H9 (cell line): ENCODE measurements at regions not wholly inside any gene's neighbourhood (a gene's known extent, or its start where the extent isn't known, plus 50 kb on each side); places are given as distances from the start of the nearest gene placed in this dataset.

ENCODE experiments used
- DNase-seq: peaks from one replicate; pipeline ENCODE4 v3.0.0-alpha.2; 2017
- H2AFZ ChIP-seq: one replicate; pipeline ENCODE4 v1.6.1; 2013; ENCODE audit warnings: mild to moderate bottlenecking, low read length, control low read depth, moderate library complexity
- H2AK5ac ChIP-seq: 2 replicates; pipeline ENCODE4 v1.6.1; 2013; ENCODE audit warnings: low read length, control low read depth, mixed read lengths; ENCODE audit not compliant: insufficient read length
- H2BK120ac ChIP-seq: one replicate; pipeline ENCODE4 v1.6.1; 2013; ENCODE audit warnings: low read depth, mild to moderate bottlenecking, low read length, control low read depth, inconsistent platforms; ENCODE audit not compliant: poor library complexity, severe bottlenecking
- H2BK12ac ChIP-seq: 2 replicates; pipeline ENCODE4 v1.6.1; 2013; ENCODE audit warnings: low read length, control low read depth, mixed read lengths, low read depth; ENCODE audit not compliant: insufficient read length
- H2BK15ac ChIP-seq: 2 replicates; pipeline ENCODE4 v1.6.1; 2013; ENCODE audit warnings: low read depth, low read length, control low read depth
- H2BK20ac ChIP-seq: one replicate; pipeline ENCODE4 v1.6.1; 2013; ENCODE audit warnings: low read depth, mild to moderate bottlenecking, low read length, control low read depth, inconsistent platforms; ENCODE audit not compliant: poor library complexity, severe bottlenecking
- H2BK5ac ChIP-seq: 2 replicates; pipeline ENCODE4 v1.6.1; 2013; ENCODE audit warnings: low read length, control low read depth, mixed read lengths; ENCODE audit not compliant: insufficient read length
- H3K14ac ChIP-seq: 2 replicates; pipeline ENCODE4 v1.6.1; 2013; ENCODE audit warnings: low read length, control low read depth; ENCODE audit not compliant: insufficient read depth
- H3K18ac ChIP-seq: 2 replicates; pipeline ENCODE4 v1.6.1; 2013; ENCODE audit warnings: low read depth, mild to moderate bottlenecking, mixed read lengths, low read length, control low read depth; ENCODE audit not compliant: insufficient read length
- H3K23ac ChIP-seq: 2 replicates; pipeline ENCODE4 v1.6.1; 2013; ENCODE audit warnings: low read length, control low read depth, mixed read lengths, low read depth; ENCODE audit not compliant: insufficient read length
- H3K23me2 ChIP-seq: 2 replicates; pipeline ENCODE4 v1.6.1; 2013; ENCODE audit warnings: low read depth, mild to moderate bottlenecking, mixed read lengths, low read length, control low read depth; ENCODE audit not compliant: insufficient read length, poor library complexity, severe bottlenecking
- H3K27ac ChIP-seq: 2 replicates; pipeline ENCODE4 v1.5.1; 2013; ENCODE audit warnings: low read length, control low read depth, mixed read lengths, low read depth; ENCODE audit not compliant: insufficient read length
- H3K27me3 ChIP-seq: 2 replicates; pipeline ENCODE4 v1.6.1; 2013; ENCODE audit warnings: low read length, control low read depth, inconsistent platforms; ENCODE audit not compliant: insufficient read depth
- H3K4ac ChIP-seq: 2 replicates; pipeline ENCODE4 v1.6.1; 2013; ENCODE audit warnings: low read depth, mild to moderate bottlenecking, control low read depth, inconsistent platforms, low read length, moderate library complexity
- H3K4me1 ChIP-seq: 2 replicates; pipeline ENCODE4 v1.6.1; 2013; ENCODE audit warnings: low read length, control low read depth, inconsistent platforms; ENCODE audit not compliant: insufficient read depth
- H3K4me2 ChIP-seq: 2 replicates; pipeline ENCODE4 v1.6.1; 2013; ENCODE audit warnings: low read length, control low read depth, mixed read lengths; ENCODE audit not compliant: insufficient read length, insufficient read depth
- H3K56ac ChIP-seq: 2 replicates; pipeline ENCODE4 v1.6.1; 2013; ENCODE audit warnings: low read depth, mild to moderate bottlenecking, mixed read lengths, low read length, control low read depth; ENCODE audit not compliant: insufficient read length
- H3K79me1 ChIP-seq: 2 replicates; pipeline ENCODE4 v1.6.1; 2013; ENCODE audit warnings: low read depth, mild to moderate bottlenecking, moderate library complexity, low read length, control low read depth, inconsistent platforms; ENCODE audit not compliant: insufficient read depth, poor library complexity, severe bottlenecking
- H3K79me2 ChIP-seq: 2 replicates; pipeline ENCODE4 v1.6.1; 2013; ENCODE audit warnings: low read length, control low read depth, inconsistent platforms; ENCODE audit not compliant: insufficient read depth
- H3K9ac ChIP-seq: 2 replicates; pipeline ENCODE4 v1.6.1; 2013; ENCODE audit warnings: low read length, control low read depth, mixed read lengths; ENCODE audit not compliant: insufficient read length; ENCODE audit errors: extremely low read depth
- H3K9me3 ChIP-seq: one replicate; pipeline ENCODE4 v1.6.1; 2013; ENCODE audit warnings: low read depth, low read length, inconsistent platforms; ENCODE audit not compliant: control insufficient read depth
- H3T11ph ChIP-seq: one replicate; pipeline ENCODE4 v1.6.1; 2013; ENCODE audit warnings: mild to moderate bottlenecking, low read length, control low read depth, inconsistent platforms
- H4K20me1 ChIP-seq: one replicate; pipeline ENCODE4 v1.6.1; 2013; ENCODE audit not compliant: control insufficient read depth, insufficient read length, insufficient read depth
- H4K5ac ChIP-seq: 2 replicates; pipeline ENCODE4 v1.6.1; 2013; ENCODE audit warnings: low read depth, mild to moderate bottlenecking, mixed read lengths, low read length, control low read depth; ENCODE audit not compliant: insufficient read length
- H4K8ac ChIP-seq: replicated peaks from 2 replicates; pipeline ENCODE4 v1.6.1; 2013; ENCODE audit warnings: low read length, control low read depth, mixed read lengths, low read depth; ENCODE audit not compliant: insufficient read length
- H4K91ac ChIP-seq: 2 replicates; pipeline ENCODE4 v1.6.1; 2013; ENCODE audit warnings: low read depth, mild to moderate bottlenecking, moderate library complexity, mixed read lengths, low read length, control low read depth; ENCODE audit not compliant: insufficient read length
- H3K27ac Mint-ChIP-seq, 3 experiments: 2 replicates in 2 of 3; 3 replicates in 1 of 3; pipeline ENCODE4 v1.8.0; 2020 to 2021; ENCODE audit warnings: mixed read lengths in 3 of 3, mild to moderate bottlenecking in 1 of 3, moderate library complexity in 1 of 3
- H3K27me3 Mint-ChIP-seq: 2 replicates; pipeline ENCODE4 v1.8.0; 2021; ENCODE audit warnings: low read depth, mild to moderate bottlenecking, moderate library complexity, mixed read lengths
- H3K36me3 Mint-ChIP-seq, 3 experiments: 2 replicates in 2 of 3; 3 replicates in 1 of 3; pipeline ENCODE4 v1.8.0; 2020 to 2021; ENCODE audit warnings: low read depth in 3 of 3, mixed read lengths in 3 of 3; ENCODE audit not compliant: insufficient read depth in 1 of 3
- H3K4me1 Mint-ChIP-seq, 2 experiments: 2 replicates each; pipeline ENCODE4 v1.8.0; 2020; ENCODE audit warnings: mixed read lengths in 2 of 2
- H3K4me3 Mint-ChIP-seq, 2 experiments: 2 replicates in 1 of 2; 3 replicates in 1 of 2; pipeline ENCODE4 v1.8.0; 2020 to 2021; ENCODE audit warnings: mild to moderate bottlenecking in 2 of 2, mixed read lengths in 2 of 2, moderate library complexity in 1 of 2
- H3K9me3 Mint-ChIP-seq, 2 experiments: 2 replicates in 1 of 2; 3 replicates in 1 of 2; pipeline ENCODE4 v1.8.0; 2020; ENCODE audit warnings: mild to moderate bottlenecking in 2 of 2, mixed read lengths in 2 of 2, moderate library complexity in 1 of 2
- CTCF ChIP-seq: fragments of 200-600 bp; sonication (generic); conservative IDR thresholded peaks from 3 replicates; pipeline ENCODE4 v1.8.0; 2021; ENCODE audit warnings: antibody characterized with exemption, mild to moderate bottlenecking
- WGBS: extraction: QIAGEN DNeasy Blood & Tissue Kit; methylation state at CpG from one replicate; pipeline ENCODE4 v1.1.7; 2013; ENCODE audit warnings: missing lambda C conversion rate, low lambda C conversion rate, mixed read lengths; ENCODE audit not compliant: insufficient read length; ENCODE audit errors: extremely low coverage; 5-methylcytosine and 5-hydroxymethylcytosine counted together

- no peak overlapping the region for H3K23ac ChIP-seq
- no peak overlapping the region for H4K8ac ChIP-seq
- Mint-ChIP-seq H3K4me3 (no peak overlapping the region), H3K27ac (0 out of 7 replicates have a peak overlapping the region, but pooled peaks of 1 of the 3 experiments have one; percentile 47), H3K36me3 (peaks cover 0 to 6% (median 4%) of the 10 kb centered on the region in 3 experiments; a peak in 2 of 7 replicates), H3K9me3 (peaks cover 6 to 8% of the 10 kb centered on the region in 2 experiments), H3K4me1 (peaks cover 9 to 20% of the 10 kb centered on the region in 2 experiments), H3K27me3 (peaks cover 6% of the 10 kb centered on the region)
- H3K27ac ChIP-seq: no peak overlapping the region
- H4K20me1 ChIP-seq: no peaks in the 10 kb centered on the region
- H3K27me3 ChIP-seq: no peaks in the 10 kb centered on the region
- H2BK15ac ChIP-seq: no peak overlapping the region
- no peak overlapping the region; the same call in 1 of the 2 replicates for H3K14ac ChIP-seq
- peaks cover 4% of the 10 kb centered on the region; the same call in 1 of the 2 replicates for H3K4me1 ChIP-seq
- peak; percentile 45 for DNase-seq
- H3K18ac ChIP-seq: no peak overlapping the region
- no peak overlapping the region for H2BK20ac ChIP-seq
- no peak overlapping the region for H3K4me2 ChIP-seq
- H3K9me3 ChIP-seq: no peaks in the 10 kb centered on the region
- no peak overlapping the region for H3K56ac ChIP-seq
- H2BK120ac ChIP-seq: no peak overlapping the region
- WGBS: no CpG with 5 or more reads among the region's 13 CpGs
- H2AFZ ChIP-seq: no peak overlapping the region
- no peak overlapping the region for H2BK12ac ChIP-seq
- H3K79me1 ChIP-seq: no peaks in the 10 kb centered on the region
- H3K79me2 ChIP-seq: no peaks in the 10 kb centered on the region
- no peak overlapping the region for H4K91ac ChIP-seq
- TF ChIP-seq CTCF: no peak
- no peak overlapping the region for H4K5ac ChIP-seq
- H3K4ac ChIP-seq: no peak overlapping the region
- no peak overlapping the region for H3K9ac ChIP-seq
- no peak overlapping the region for H2AK5ac ChIP-seq
- no peak overlapping the region for H2BK5ac ChIP-seq
- no peaks in the 10 kb centered on the region for H3K23me2 ChIP-seq
- H3T11ph ChIP-seq: no peak overlapping the region
Measured at GRCh38 chr16:86984991-86985647, 332.1 kb downstream of the C16orf95 start.
